GM19468 (cell line): ENCODE measurements at regions not wholly inside any gene's neighbourhood (a gene's known extent, or its start where the extent isn't known, plus 50 kb on each side); places are given as distances from the start of the nearest gene placed in this dataset.
A peak's percentile ranks its signal among the peaks of the same experiment; 100 is the strongest.

ENCODE experiments used
- ATAC-seq: cut with Tn5 transposase; IDR thresholded peaks from one replicate; pipeline ENCODE4 v1.9.1; 2021; ENCODE audit warnings: mild to moderate bottlenecking, moderate library complexity, moderate number of reproducible peaks; ENCODE audit not compliant: unreplicated experiment; ENCODE audit errors: extremely low read depth

DNA sequence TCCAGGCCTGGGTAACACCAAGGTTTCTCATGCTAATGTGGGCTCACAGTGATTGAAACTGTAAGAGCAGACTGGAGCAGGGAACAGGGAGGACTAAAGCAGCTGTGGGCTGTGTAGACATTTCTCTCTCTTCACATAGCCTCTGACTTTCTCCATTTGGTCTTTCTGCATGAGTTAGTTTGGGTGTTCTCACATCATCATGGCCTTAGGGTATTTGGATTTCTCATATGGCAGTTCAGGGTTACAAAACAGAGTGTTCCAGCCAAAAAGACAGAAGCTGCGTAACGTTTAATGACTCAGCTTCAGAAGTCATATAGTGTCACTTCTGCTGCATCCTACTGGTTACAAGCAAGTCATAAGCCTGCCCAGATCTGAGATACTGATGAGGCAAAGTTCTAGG, 52.0 kb upstream of the OSBPL8 start:
- ATAC-seq = no peak

DNA sequence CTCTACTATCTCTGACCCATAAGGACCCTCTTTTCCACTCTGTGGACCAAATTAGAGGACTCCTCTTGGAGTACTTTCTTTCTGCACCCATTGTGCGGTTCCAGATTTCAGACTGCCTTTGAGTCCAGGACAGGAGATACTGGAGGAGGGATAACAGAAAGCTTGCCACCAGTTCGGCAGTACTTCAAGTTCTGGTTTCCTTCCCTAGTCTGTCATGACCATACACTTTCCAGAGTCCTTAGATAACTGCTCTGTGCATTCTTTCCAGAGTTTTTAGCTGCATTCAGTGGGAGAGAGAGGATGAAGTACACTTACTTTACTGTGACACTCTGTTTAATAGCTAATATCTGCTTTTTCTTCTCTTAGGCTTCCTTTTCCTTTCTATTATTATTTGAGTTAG, 54.8 kb upstream of the OSBPL8 start:
- ATAC-seq = no peak

DNA sequence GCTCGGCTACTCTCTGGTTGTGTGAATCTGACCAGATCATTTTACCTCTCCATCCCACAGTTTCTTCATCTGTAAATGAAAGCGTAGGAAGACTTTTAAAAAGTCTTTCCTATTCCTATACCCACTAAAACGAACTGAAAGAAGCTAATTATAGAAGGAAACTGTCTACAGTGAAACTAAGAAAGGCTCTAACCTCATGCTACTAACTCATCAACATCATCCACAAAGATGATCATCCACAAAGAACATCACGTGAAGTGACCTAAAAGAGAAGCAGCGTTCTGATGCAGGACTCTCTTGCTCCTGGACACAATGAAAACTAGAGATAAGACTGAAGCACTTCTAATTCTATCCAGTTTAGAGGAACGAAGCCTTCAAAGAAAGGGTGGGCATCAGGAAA, 58.5 kb upstream of the OSBPL8 start:
- no peak for ATAC-seq

DNA sequence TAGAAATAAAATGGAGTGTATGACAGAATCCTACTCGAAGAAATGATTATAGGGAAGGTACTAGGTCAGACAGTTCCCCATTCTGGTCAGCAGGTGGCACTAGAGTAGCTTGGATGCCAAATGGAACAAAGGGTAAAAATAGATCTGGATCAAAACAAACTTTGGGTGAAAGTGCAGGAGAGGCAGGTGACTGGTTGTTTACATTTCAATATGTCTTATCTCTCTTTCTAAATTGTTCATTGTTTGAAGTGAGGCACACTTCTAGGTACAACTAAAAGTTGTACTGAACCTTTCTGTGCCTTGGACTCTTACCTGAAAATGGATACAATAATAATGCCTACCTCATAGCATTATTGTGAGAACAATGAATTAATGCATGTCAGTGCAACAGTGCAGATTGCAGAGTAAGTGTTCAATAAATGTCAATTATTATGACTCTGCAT, 62.0 kb upstream of the OSBPL8 start:
- peak; percentile 83 for ATAC-seq

DNA sequence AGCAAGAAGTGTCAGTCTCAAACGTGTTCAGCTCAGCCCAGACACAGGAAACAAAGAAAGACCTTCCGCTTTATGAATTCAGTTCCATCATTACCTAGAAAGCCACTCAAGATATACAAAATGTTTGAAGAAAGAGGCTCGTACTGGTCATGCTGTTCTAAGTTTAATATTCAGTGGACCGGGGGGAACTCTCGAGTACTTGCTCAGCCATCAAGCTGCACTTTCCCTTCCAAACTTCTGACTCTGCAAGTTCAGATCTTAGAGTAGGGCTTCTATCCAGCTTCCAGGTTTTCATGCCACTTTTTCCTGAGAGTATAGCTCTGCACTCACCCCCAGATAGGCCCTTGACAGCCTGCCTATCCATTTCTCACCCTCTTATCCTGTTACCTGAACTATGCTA, 62.8 kb upstream of the OSBPL8 start:
- no peak for ATAC-seq

DNA sequence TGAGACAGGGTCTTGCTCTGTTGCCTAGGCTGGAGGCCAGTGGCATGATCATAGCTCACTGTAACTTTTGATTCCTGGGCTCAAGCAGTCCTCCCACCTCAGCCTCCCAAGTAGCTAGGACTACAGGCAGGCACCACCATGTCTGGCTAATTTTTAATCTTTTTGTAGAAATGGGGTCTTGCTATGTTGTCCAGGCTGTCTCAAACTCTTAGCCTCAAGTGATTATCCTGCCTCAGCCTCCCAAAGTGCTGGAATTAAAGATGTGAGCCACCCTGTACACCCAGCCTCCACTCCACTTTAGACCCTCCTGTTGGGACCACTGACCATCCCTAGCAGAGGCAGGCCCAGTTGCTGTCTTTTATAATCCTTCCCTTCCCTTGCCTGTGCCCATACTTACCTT, 63.3 kb upstream of the OSBPL8 start:
- ATAC-seq = no peak

DNA sequence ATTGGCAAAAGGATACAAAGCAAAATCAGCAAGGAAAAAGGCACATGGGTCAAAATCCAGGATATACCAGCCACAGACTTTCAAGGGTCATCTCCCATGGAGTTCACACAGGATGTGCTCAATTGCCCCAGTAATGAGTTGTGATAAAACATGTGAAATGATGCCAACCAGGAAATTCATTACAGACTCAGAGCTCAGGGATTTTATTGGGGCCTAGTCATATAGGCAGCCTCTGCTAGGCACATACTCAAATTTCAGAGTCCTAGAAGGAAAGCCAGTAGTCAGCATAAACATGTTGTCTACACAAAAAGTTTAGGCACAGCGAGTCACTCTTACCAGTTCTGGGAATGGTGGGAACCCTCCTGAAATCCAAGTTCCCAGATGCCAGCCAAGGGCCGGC, 64.4 kb upstream of the OSBPL8 start:
- no peak for ATAC-seq

DNA sequence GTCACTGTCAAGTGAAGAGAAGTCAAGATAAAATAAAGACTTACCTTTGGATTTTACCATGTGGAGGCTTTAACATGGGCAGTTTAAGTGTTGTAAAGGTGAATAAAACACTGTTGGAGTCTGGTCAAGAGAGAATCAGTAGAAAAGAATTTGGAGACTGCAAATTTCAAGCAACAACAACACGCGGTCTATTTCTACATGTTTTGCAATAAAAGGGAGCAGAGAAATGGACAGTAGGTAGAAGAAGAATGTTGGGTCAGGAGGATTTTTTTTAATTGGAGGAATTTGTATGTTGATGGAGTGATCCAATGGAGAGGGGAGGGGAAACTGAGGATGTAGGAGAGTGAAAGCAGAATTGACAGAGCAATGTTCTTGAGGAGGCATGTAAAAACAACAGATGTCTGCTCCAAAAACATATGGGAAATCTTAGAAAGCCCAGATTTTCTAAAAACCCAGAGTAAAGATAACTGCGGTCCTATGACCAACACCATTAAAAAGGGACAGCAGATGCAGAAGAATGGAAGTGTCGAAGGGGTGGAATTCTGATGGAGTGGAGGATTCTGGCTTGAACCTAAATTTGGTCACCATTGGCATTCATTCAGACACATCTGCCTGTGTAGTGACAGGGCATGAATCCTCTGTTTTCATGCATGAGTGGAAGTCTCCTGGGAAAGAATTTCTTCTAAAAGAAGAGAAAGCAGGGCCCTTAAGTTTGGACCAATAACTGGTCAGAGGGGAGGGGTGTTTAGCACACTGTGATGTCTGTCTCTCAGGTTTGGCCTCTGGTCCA, 68.0 kb upstream of the OSBPL8 start:
- no peak for ATAC-seq

DNA sequence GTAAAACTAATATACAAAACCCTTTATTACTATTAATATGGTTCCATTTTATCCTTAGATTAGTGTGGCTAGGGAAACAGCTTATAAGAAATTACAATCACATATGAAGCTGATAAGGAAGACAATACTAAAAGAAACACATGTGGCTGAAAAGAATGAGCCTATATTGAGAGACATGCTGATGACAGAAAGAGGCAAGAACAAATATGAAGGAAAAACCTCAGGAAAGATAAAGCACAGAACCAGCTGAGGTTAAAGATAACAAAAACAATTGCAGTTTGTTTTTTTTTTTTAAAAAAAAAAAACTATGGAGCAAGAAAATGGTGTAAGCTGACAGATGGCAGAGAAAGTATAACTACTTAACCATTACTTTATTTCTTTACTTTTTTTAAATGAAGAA, 69.2 kb upstream of the OSBPL8 start:
- ATAC-seq = no peak

DNA sequence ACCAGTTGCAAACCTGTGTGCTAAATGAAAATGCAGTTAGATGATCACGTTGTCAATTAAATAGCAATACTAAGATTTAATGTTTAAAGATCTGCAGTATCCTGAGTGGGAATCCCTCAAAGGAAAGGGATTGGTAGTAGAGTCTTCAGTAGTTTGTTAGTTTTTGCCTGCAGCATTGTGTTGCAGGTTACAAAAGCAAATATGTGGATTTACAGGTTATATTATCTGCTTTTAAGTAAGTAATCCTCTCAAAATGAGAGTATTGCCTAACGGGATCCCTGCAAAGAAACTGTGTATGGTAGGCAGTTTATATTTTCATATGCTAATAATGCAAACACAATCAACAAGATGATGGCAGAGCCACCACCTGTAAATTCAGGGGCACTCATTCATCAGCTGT, 72.2 kb upstream of the OSBPL8 start:
- no peak for ATAC-seq

DNA sequence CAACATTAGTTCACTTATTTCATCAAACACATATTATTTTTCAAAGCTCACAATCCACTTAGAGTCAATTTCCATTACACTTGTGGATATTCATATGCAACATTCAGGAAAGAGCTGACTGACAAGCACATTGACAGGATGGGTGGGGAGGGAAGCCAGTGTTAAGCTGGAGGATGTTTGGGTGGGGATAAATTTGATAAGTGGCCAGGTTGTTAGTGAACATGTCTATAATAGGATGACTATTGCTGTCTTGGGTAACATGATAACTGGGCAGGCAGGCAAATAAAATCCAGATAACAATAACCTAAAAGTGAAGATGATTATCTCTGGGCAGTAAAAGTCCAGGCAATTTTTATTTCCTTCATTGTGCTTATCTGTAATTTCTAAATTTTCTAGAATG, 73.8 kb upstream of the OSBPL8 start:
- no peak for ATAC-seq

DNA sequence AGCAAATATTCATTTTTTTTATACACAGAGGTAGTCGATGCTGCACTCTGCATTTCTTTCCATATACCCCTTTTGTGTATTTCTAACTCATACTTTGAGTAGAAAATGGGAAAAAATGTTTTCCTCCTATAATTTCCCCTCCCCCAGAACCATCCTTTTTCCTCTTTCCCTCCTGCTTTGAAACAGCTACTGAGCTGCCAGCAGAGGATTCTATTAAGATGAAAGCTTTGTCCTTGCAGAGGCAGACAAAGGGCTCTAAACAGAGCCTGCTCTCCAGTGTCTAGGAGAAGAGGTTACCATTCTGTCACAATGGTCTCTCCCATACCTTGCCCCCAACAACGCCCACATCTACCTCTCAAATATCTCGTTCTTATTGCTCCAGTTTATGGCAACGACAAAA, 74.6 kb upstream of the OSBPL8 start:
- no peak for ATAC-seq

DNA sequence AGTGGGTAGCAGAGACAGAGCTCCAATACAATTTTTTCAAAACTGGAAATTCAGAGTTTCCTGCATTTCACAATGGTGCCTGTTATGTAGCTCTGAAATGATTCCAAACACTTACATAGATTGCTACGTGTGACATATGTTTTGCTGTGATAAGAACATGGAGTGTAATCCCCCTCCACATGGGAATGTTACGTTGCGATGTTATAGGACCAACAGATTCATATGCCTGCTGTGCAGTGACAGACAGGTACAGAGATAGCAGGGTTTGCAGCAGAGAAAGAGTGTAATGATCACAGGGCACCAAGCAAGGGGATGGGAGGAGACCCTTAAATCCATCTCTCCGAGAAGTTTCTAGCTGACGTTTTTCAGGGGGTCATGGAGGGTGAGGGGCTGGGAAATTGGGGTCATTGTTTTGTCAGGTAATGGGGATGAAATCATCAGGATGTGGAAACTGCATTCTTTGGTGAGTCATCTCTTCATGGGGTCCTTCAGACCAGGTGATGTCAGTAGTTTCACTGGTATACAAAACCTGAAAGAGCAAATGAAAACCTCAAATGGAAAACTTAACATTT, 76.6 kb upstream of the OSBPL8 start:
- ATAC-seq = no peak

DNA sequence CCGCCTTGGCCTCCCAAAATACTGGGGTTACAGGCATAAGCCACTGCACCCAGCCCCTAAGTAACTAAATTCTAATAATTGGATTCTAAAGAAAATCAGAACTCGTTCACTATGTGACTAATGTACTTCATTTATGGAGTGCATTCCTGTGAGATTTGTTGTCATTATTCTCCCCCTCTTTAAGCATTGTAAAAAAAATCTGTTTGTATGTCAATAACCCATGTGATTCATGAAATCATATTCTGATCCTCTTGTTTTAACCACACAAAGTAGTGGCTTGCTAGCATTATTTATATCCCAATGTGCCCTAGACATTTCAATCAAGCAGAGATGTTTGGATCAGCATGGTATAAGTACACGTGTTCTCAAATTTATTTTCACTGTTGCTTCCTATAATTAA, 78.2 kb upstream of the OSBPL8 start:
- no peak for ATAC-seq

DNA sequence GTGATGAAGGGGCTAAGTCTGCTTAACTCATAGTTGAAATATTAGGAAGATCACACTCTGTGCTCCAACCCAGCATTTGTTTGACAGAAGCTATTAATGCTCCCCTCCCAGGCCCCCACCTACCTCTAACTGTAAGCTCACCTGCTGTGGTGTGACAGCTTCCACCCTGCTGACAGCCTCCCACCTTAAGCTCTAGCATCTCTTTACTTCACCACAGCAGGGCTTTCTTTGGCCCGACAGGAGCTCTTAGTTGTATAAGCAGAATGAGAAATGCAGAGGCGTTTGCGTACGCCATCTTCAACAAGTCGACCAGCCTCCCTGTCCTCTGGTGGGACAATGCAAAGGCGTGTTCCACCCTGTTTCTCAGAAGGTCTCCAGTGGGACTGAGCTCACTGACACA, 80.1 kb upstream of the OSBPL8 start:
- no peak for ATAC-seq

DNA sequence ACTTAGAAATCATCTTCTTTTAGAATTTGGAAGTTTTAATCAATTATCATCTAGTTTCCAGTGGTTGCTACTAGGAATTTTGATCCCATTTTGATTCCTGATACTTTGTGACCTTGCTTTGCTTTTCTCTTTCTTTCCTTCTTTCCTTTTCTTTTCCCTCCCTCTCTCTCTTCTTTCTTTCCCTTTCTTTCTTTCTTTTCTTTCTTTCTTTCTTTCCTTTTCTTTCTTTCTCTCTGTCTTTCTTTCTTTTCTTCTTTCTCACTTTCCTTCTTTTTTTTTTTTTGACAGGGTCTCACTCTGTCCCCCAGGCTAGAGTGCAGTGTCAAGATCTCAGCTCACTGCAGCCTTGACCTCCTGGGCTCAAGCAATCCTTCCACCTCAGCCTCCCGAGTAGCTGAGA, 81.5 kb upstream of the OSBPL8 start:
- ATAC-seq = no peak

DNA sequence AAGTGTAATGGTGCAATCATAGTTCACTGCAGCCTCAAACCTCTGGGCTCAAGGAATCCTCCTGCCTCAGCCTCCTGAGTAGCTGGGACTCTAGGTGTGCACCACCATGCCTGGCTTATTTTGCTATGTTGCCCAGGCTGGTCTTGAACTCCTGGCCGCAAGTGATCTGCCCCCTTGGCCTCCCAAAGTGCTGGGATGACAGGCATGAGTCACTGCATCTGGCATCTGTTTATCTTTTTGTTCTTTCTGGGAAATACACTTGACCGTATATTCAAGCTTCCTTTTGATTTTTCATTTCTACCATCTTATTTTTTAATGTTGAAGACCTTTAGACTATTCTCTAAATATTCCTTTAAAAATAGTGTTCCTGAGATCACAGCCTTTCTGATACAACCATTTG, 82.4 kb upstream of the OSBPL8 start:
- no peak for ATAC-seq

DNA sequence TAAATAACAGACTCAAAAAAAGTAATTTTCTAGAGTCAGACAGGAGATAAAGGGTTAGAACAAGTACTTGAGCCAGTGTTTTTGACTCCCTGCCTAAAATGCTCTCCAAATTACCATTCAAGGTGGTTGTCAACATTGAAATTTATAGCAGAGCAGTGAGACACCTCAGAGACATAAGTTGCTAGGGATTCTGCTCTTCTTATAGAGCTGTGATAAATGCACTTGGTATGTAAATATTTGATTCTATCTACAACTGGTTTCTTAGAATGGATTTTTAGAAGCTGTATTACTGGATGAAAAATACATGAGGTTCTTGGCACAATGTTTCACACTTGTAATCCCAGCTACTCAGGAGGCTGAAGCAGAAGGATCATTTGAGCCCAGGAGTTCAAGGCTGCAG, 83.9 kb upstream of the OSBPL8 start:
- ATAC-seq = no peak

DNA sequence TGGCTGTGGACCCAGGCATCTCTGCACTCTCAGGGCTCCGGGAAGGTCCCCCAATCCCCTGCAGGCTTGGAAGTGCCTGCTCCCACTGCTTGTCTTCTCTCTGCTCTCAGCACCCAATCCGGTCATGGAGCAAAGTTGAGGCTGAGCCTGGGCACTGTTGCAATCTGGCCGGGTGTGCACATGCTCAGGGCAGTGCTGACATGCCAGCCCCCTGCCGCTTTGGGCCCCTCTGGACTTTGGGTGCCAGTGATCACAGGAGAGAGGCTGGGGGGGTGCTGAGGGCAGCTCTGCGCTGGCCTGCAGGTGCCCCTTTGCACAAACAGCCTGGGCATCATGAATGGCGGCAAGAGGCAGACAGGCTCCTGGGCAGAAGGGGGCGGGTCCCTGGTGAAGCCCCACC, 85.4 kb upstream of the OSBPL8 start:
- no peak for ATAC-seq

DNA sequence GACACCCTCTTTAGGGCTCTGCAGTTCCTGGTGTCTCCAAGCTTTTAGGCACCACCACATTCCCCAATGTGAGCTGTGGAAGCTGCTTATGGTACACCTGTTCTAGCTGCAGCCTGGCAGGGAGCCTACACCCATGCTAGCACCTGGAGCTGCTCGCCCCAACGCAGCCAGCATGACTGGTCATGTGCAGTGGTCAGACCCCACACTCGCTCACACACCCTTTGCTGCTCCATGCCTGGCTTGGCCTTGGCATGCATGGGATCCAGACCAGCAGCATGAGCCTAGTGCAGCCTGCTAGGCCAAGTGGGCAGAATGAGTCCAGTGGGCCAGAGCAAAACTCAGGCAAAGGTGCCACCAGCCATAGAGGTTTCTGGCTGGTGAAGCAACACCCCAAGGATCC, 86.4 kb upstream of the OSBPL8 start:
- no peak for ATAC-seq

DNA sequence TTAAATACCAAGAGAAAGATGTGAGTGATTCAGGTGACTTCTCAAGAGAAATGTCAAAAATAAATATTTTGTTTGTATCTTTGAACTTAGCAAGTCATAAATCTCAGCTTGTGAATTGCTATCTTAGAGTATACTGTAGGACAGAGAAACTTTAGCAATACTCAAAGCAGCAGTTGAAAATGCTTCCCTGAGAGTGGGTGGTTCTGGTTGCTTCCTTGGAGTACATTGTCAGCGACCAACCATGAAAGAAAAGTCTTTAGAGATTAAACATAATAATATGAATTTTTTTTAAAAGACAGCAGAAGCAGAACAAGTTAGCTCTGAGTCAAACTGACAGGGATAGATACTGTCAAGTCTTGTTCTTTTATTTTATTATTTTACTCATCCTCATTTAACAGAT, 86.8 kb upstream of the OSBPL8 start:
- no peak for ATAC-seq

DNA sequence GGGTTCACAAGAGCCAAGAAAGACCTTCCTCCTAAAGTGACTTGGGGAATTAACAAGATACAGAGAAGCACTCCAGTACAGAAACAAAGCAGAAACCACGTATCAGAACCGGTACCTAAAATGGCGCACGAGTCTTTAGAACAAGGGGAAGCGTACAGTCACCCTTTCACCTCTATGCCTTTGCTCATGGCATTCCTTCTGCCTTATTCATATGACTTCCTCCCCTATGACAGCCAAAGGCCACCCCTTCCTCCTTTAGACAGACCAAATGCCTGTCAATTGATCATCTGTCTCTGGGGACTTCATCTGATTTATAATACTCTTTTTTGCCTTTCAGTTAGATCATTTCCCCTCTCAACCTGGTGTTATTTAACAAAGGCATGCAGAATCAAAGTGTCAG, 89.5 kb upstream of the OSBPL8 start:
- no peak for ATAC-seq
